ENCODE measurements at regions not wholly inside any gene's neighbourhood (a gene's known extent, or its start where the extent isn't known, plus 50 kb on each side); places are given as distances from the start of the nearest gene placed in this dataset.

- no peak overlapping the region for H3K4me2 ChIP-seq (ENCODE audit: low read length)
- no peaks in the 10 kb centered on the region for H4K20me1 ChIP-seq (ENCODE audit: control insufficient read depth, insufficient read depth, low read depth, low read length)
- no peaks in the 10 kb centered on the region for H3K27me3 ChIP-seq (ENCODE audit: control insufficient read depth, low read length)
- no peaks in the 10 kb centered on the region for H3K4me1 ChIP-seq (ENCODE audit: control insufficient read depth, low read length)
- no peaks in the 10 kb centered on the region for H3K9me2 ChIP-seq (replicated peaks; ENCODE audit: control insufficient read depth, low read length)
- H3K4me3 ChIP-seq (ENCODE audit: low read length) = no peak overlapping the region
- H3K9me3 ChIP-seq (ENCODE audit: control insufficient read depth, insufficient read depth, low read length) = no peaks in the 10 kb centered on the region; the same call in 1 of the 2 replicates
- H3K27ac ChIP-seq (ENCODE audit: low read depth, low read length) = no peak overlapping the region
- H3F3A ChIP-seq (ENCODE audit: control insufficient read depth, insufficient read depth) = no peaks in the 10 kb centered on the region
- TF ChIP-seq CTCF (IDR thresholded peaks at IDR 0.05; ENCODE audit: low read depth, low read length, poor library complexity, severe bottlenecking) (no peak), EZH2phosphoT487 (IDR thresholded peaks at IDR 0.05; ENCODE audit: borderline replicate concordance, low read length) (no peak)
- H3K36me3 ChIP-seq (ENCODE audit: control insufficient read depth, low read length) = no peaks in the 10 kb centered on the region
- no peaks in the 10 kb centered on the region for H3K79me2 ChIP-seq (ENCODE audit: control insufficient read depth, low read length)
Measured at GRCh38 chr1:93798291-93798690, 80.7 kb downstream of the DNTTIP2 start.

DNA sequence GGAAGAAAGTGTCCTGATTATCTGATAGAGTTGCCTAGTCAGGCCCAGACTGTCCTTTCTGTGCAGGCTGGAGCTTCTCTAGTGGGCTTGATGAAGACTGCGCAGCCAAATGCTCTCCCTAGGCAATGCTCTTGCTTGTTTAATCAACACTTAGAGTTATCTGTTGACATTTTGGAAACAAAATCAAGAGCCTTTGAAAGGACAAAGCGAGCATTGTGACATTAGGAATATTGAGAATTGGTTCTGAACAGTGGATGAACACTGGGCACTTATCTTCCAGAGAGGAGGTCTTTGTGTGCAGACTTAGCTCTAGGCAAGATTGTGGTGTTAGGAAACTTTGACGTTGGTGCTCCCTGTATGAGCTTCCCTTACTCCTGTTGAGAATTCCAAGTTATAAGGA lies 94.5 kb downstream of the DNTTIP2 start:
- no peaks in the 10 kb centered on the region for H3K79me2 ChIP-seq (ENCODE audit: control insufficient read depth, low read length)
- H3K4me3 ChIP-seq (ENCODE audit: low read length) = no peak overlapping the region
- H3K36me3 ChIP-seq (ENCODE audit: control insufficient read depth, low read length) = no peaks in the 10 kb centered on the region
- H3K9me2 ChIP-seq (replicated peaks; ENCODE audit: control insufficient read depth, low read length) = no peaks in the 10 kb centered on the region
- TF ChIP-seq CTCF (IDR thresholded peaks at IDR 0.05; ENCODE audit: low read depth, low read length, poor library complexity, severe bottlenecking) = no peak
- TF ChIP-seq EZH2phosphoT487 (IDR thresholded peaks at IDR 0.05; ENCODE audit: borderline replicate concordance, low read length) = no peak
- H3K9me3 ChIP-seq (ENCODE audit: control insufficient read depth, insufficient read depth, low read length) = no peaks in the 10 kb centered on the region
- H3F3A ChIP-seq (ENCODE audit: control insufficient read depth, insufficient read depth) = no peaks in the 10 kb centered on the region
- H4K20me1 ChIP-seq (ENCODE audit: control insufficient read depth, insufficient read depth, low read depth, low read length) = no peaks in the 10 kb centered on the region
- no peak overlapping the region for H3K4me2 ChIP-seq (ENCODE audit: low read length)
- H3K27me3 ChIP-seq (ENCODE audit: control insufficient read depth, low read length) = no peaks in the 10 kb centered on the region
- no peak overlapping the region for H3K27ac ChIP-seq (ENCODE audit: low read depth, low read length)
- no peaks in the 10 kb centered on the region for H3K4me1 ChIP-seq (ENCODE audit: control insufficient read depth, low read length)

GRCh38 chr1:93783876-93784275 lies 95.1 kb downstream of the DNTTIP2 start:
- Histone ChIP-seq H3K27ac (ENCODE audit: low read depth, low read length) (no peak overlapping the region), H3K9me2 (replicated peaks; ENCODE audit: control insufficient read depth, low read length) (no peaks in the 10 kb centered on the region), H3K4me2 (ENCODE audit: low read length) (no peak overlapping the region), H3F3A (ENCODE audit: control insufficient read depth, insufficient read depth) (no peaks in the 10 kb centered on the region), H3K79me2 (ENCODE audit: control insufficient read depth, low read length) (no peaks in the 10 kb centered on the region), H3K36me3 (ENCODE audit: control insufficient read depth, low read length) (no peaks in the 10 kb centered on the region), H3K27me3 (ENCODE audit: control insufficient read depth, low read length) (no peaks in the 10 kb centered on the region), H3K4me3 (ENCODE audit: low read length) (no peak overlapping the region), H3K9me3 (ENCODE audit: control insufficient read depth, insufficient read depth, low read length) (no peaks in the 10 kb centered on the region), H4K20me1 (ENCODE audit: control insufficient read depth, insufficient read depth, low read depth, low read length) (no peaks in the 10 kb centered on the region), H3K4me1 (ENCODE audit: control insufficient read depth, low read length) (no peaks in the 10 kb centered on the region)
- TF ChIP-seq EZH2phosphoT487 (IDR thresholded peaks at IDR 0.05; ENCODE audit: borderline replicate concordance, low read length) = no peak
- TF ChIP-seq CTCF (IDR thresholded peaks at IDR 0.05; ENCODE audit: low read depth, low read length, poor library complexity, severe bottlenecking) = no peak
